M059J (cell line): ENCODE measurements at regions not wholly inside any gene's neighbourhood (a gene's known extent, or its start where the extent isn't known, plus 50 kb on each side); places are given as distances from the start of the nearest gene placed in this dataset.

Source experiments
- DNase-seq: peaks from one replicate; pipeline ENCODE4 v3.0.0-alpha.2; 2012; ENCODE audit warnings: low read depth

DNA sequence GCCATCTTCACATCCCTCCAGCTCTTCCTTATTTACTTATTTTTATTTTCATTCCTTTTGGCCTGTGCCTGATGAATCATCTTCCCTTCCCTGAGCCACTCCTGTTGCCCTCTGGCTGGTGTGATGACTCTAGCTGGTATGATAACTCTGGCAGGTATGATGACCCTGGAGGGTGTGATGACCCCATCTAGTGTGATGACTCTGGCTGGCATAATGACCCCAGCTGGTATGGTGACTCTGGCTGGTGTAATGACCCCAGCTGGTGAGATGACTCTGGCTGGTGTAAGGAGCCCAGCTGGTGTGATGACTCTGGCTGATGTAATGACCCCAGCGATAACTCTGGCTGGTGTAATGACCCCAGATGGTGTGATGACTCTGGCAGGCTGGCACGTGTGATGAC is 426.8 kb downstream of the QKI start:
- peak; percentile 9 for DNase-seq

DNA sequence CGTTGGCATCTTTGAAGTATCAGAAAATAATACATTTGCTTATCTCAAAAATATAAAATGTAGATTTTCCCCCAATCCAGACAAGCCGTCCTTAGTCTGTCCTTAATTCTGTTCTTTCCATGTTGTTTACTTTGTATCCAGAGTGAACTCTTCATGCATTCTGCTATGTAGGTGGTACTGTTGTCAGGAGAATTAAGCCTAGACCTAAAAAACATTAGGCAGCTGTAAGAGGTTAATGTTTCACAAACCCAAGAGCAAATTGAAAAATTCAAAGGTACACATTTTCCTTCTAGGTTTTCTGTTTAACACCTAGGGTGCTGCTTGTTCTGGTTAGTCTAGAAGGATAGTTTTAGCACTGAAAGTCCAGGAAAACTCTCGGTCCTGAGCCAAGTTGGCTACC is 426.4 kb downstream of the QKI start:
- no peak for DNase-seq

DNA sequence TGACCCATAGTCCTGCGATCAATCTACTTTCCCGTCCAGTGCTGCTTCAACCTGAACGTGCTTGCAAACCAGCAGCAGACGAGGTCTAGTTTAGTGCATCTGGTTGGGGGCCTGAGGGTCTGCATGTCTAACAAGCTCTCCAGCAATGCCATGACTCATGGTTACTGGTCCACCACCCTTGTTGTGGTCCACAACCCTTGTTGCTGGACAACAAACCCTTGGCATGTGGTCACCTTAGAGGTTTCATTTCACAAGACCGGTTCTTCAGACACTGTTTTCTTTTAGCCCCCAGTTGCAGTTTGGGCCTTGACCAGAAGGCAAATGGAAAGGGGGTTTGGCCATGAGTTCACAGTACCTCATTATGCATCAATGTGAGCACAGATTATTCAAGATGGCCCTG is 424.8 kb downstream of the QKI start:
- DNase-seq: peak; percentile 19

DNA sequence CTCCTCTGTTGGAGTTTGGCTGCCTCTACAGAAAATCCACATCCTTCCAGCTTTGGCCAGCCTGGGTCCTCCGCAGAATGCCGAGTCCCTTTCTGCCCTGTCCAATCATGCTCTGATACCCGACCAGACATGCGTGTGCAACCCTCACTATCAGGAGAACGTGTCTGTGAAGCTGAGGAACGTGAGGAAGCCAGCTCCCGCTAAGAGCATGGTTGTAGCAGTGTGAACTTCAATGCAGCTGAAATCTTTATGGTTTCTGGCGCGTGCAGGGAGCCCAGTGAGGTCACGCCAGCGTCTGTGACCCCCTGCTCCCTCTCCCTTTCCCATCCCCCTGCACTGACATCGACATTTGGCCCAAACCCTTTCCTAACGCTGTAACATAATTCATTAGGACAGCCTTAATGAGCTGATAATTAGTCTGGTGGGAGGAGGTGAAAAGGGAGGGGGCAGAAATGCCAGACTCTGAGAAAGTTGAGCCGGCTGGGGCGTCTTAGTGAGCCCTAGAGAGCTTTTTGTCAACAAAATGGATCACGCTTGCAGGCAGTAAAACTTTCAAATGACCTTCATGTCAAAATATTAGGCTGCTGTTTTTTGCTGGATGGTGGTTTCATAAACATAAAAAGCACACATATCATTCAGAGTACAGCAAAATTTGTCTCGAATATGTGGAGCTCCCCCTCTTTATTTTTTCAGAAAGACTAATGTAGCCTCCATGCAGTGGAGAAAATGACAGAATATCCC is 423.3 kb downstream of the QKI start:
- no peak for DNase-seq

DNA sequence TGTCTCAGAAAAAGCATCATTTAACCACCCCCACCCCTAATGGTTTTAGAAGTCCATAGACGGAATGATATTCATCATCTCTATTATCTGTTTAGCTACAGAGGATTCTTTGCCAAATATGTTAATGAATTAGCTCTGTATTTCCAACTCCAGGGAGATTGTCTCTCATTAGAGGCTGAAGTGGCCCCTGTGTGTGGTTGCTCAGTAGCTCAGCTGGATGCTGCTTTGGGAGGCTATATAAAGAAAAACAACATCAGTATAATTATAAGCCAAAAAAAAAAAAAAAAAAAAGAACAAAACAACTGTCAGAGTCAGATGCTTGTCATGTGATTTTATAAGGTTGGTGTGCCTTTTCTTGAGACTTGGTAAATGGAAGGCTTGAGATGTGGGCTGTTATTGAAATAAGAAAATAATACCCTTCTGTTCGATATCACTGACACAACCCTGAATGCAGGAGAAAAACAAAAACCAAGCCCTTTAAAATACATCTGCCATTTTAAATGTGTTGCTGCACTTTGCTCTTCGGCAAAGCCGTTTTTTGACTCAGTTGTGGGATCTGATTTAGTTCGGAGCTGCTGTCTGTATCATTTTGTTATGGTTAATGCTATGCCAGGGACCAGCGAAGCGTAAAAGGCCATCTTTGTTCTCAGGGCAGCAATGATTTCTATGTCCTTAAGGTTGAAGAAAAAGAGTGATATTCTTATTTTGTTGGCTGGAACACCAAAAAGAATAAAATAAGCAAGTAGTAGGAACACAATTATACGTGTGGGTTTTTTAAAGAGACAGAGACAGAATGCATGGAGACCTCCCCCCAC is 422.6 kb downstream of the QKI start:
- DNase-seq: no peak

DNA sequence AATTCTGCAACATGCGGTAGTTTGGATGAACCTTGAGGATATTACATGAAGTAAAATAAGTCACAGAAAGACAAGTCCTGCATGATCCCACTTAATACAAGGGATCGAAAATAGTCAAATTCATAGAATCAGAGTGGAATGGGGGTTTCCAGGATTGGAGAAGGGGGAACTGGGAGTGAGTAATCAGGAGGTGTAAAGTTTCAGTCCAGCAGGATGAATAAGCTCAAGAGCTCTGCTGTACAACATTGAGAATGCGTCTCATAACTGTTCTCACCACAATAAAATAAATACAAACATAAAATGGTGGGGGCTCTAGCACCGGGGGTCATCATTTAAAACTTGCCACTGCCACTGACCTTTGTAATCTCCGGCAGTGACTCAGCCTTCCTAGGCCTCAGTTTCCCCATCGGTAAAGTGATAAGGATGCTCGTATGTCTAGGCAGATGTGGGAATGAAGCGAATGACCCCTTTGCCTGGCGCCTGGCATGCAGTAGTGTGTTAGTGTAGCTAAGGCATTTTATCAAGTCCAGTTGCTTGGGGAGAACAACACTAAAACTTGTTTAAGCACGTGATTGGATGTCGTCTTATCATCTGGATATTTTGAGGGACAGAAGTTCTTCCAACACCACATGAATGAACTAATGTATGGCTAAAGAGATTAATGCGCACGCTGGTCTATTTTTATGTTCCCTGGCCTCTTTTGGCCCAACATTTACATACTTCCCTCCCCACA is 421.1 kb downstream of the QKI start:
- DNase-seq: no peak

DNA sequence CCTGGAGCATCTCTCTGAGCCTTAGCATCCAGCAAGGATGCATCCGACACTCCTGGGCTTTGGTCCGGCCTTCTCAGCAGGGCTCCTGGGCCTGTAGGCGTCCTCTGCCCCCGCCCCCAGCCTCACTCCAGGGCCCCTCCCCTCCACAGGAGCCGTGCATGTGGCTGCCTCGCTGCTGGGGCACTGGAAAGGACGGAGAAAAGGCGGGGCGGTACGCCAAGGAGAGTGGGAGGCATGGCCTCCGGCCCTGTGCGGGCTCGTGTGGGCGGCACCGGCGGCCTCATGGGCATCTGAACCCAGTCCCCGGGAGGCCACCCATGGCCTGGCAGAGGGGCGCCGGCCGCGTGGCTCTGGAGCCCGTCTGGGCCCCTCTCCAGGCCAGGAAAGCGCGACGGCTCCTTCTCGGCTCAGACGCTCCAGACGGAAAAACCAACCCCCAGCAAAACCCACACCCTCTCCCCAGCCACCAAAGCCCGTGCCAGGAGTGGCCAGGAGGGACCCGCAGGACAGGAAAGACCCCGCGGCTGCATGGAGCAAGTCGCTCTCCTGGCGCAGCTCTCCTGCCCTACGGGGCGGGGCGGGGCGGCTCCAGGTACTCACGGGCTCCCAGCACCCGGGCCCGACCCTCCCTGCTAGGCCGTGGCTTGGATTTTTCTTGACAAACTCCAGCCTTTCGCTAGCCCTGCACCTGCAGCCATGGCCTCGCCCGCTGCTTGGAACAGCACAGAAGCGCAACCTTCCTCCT is 419.9 kb downstream of the QKI start:
- no peak for DNase-seq

DNA sequence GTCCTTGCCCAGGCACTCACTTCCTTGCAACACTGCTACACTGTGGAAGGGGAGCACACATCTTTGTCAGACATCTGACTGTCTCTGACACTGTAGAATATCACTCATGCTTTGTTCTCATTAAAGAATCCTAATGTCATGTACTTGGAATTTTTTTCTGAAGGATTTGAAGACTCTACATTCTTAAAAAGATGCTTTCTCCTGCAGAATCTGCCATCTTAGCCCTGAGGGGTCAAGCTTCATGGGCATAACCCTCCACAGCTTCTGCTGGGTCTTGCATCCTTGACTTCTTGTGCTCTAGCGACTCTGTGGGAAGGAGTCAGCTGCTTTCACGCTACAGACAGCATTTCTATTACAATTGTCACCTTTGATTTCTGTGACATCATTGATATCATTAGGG is 417.2 kb downstream of the QKI start:
- DNase-seq: no peak

DNA sequence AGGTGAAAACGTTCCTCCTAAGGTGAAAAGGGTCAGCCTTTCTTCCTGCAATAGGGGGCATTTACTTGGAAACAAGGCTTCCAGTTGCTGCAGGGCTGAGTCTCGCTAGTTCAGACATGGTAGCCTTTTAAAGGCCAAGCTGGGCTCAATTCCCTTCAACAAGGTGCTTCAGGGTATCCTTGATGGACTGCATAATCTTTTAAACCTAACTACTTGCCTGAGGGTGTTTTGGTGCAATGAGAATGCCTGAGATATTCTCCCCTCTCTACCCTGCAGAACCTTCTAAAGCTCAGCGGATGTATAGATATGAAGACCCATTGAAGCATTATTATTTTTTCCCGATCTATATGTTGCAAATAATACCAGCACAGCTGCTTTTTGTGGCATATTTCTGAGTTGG is 416.1 kb downstream of the QKI start:
- DNase-seq: no peak

DNA sequence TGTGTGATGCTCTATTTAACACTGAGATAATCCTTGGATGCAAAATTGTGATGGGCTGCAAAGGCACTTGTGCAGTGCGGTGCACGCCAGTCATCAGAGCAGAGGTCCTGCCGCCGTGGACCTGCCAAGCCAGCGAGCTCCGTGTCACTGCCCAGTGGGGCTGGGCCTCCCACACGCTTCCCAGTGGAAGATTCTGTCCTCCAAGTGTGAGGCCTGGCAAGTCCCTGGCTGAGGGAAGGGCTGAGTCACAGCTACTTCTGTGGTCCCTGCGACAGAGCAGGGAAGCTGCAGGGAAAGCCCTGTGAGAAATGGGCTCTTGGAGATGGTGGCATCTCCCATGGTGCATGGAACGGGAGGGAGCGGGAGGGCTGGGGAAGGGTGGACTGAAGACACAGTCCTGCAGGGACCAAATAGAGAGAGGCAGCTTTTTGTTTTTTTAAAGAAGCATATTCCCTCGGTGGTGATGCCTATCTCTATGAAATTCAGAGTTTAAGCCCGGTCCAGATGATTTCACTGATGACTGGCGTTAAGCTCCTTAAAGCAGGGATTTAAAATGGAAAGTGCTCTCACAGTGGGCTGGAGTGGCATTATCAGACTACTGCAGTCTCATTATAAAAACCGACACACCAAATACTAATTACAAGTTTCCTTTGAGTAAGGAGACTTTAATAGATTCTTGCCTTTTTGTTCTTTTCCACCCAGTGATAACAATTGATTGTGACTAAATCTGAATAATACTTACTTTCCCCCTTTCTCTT is 413.7 kb downstream of the QKI start:
- peak; percentile 19 for DNase-seq

DNA sequence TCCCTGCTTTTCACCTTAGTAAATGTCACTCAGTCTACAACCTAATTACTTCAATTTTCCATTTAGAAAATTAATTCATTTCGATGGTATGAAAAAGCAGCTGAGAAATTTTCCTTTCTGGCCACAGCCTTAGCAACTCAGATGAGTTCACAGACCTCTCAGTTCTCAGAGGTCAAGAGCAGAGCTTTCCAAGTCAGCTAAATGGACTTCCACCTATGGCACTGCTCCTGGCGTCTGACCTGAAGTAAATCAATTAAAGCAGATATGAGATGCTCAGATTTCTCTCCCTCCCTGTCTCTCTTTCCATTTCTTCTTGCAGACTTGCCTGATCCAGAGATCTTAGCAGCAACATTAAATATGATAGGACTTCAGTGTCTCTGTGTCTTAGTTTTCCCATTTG is 412.6 kb downstream of the QKI start:
- no peak for DNase-seq

DNA sequence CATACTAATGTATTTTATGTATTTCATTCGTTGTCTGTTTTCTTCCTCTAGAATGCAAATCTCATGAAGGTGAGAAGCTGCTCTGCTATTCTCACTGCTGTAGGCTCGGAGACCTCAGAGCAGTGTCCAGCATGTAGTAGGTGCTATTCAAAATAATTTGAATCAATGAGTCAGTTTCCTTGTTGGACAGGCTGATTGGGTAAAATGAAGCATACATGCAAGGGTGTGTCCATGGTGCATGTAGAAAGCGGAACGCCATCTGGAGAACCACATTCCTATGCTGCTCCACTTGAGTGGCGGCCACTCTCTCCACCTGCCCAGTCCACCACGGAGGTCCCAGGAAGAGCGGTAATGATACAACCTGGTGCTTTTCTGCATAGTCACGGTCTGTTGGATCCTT is 412.1 kb downstream of the QKI start:
- DNase-seq: no peak

DNA sequence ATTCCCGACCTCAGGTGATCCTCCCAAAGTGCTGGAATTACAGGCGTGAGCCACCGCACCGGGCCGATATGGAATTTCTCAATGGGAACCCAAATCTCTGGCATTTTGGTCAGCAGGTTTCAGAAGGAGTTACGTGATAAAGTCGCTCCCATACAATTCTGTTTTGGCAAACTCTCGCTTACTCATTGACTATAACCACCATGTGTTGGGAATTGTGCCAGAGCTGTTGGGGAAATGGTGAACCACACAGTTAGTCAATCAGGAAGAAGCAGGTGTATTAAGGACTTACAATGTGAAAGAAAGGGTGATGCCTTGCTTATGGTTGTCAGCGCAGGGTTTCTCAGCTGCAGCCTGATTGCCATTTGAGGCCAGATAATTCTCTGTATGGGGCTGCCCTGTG is 410.5 kb downstream of the QKI start:
- peak; percentile 90 for DNase-seq

DNA sequence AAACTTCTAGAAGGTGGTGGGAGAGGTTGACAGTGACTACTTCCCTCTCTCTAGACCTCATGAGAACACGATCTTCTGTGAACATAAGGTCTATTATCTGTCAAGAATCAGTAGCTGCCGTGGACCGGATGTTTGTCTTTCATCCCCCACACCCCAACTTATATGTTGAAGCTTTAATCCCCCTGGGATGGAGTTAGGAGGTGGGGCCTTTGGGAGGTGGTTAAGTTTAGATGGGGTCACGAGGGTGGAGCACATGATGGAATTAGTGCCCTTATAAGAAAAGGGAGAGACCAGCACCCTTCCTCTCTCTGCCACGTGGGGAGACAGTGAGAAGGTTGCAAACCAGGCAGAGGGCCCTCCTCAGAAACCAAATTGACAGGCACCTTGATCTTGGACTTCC is 409.1 kb downstream of the QKI start:
- DNase-seq: no peak

DNA sequence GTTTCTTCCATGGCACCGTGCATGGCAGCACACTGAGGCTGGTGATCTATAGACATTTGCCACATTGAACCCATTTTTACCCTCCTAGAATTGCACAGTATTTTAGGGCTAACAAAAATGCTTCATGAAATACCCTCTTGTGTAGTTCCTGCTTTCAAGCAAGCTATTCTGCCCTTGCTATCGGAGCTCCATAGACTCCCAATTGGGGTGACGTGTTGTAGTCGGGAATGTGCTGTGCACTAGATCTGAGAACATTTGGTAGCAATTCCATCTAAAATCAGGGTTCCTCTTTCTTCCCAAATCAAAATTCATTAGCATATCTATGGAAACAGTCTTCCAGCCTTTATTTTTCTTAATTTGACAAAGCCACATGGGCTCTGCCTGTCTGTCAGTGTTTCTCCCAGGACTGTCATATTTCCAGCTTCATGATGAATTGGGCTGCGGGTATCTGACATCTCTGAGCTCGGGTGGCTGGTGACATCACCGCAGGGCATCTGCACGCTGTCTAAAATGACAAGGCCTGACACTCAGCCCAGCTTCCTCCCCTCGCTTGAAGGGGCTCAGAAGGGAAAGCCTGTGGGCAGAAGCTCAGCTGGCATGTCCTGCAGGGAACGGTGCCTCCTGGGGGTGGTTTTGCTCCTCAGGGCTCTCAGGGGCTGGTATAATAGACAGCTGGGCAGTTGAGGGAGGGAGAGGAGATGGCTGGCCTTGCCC is 406.4 kb downstream of the QKI start:
- no peak for DNase-seq

DNA sequence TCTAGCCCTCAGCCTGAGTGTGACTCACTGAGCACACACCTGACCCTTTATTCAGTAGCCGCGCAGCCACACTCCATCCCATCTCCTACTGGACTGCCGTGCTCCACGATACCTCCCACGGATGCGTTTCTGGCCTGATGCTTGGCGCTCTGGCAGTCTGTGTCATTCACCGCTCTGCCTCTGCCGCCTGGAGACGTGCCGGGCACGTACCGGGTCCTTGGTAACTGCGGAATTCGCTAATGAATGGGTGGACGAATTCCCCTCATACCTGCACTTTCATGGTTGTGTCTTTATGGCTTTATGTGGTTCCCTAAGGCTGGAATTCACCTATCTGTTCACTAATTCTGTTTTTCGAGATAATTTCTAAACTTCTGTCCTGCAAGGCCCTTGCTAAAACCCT is 405.7 kb downstream of the QKI start:
- no peak for DNase-seq

DNA sequence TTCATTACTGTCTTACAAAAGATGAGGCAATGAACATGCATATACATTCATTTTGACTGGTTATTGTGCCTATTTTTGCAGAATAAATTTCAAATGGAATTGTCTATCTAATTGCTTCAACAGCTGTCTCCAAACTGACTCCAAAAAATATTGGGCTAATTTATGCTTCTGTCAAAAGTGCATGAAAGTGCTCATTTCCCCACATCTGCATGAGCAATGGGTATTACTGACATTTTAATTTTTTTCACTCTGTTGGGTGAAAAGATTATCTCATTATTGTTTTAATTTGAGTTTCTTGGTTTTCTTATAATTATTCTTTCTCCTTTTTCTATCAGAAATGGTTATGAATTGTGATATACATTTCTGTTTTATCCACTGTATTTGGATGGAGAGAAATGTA is 404.2 kb downstream of the QKI start:
- no peak for DNase-seq

DNA sequence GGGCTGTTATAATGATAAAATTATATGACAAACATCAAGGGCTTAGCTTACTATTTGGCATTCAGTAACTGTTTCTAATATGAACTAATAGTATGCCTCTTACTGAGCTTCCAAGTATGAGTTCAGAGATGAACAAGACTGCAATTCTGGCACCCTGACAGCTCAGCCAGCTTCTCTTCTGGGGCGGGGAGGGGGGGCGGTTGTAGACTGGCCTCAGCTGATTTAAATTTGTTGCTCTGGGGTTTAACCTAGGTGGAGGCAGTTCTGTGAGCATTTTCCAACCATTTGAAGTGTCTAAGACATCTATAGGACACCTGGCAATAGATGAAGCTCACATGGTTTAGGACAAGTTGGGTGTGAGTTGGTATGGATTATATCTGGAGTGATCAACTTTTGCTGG is 401.9 kb downstream of the QKI start:
- DNase-seq: no peak

DNA sequence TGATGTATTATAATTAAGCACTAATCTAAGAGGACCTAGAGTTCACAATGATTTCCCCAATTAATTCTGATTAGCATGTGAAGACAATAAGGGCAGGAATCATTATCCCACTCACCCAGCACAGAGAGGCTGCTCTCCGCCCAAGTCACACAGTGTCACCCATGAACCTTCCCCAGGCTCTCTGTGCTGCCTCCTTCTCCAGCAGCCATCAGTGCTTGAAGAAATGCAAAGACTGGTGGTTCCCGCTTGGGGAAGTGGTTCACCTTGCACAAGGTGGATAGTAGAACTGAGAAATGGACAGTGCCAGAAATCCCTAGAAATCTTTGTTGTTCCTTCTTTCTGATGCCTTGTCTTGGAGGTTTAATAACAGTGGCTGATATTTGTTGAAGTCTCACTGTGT is 401.3 kb downstream of the QKI start:
- no peak for DNase-seq

DNA sequence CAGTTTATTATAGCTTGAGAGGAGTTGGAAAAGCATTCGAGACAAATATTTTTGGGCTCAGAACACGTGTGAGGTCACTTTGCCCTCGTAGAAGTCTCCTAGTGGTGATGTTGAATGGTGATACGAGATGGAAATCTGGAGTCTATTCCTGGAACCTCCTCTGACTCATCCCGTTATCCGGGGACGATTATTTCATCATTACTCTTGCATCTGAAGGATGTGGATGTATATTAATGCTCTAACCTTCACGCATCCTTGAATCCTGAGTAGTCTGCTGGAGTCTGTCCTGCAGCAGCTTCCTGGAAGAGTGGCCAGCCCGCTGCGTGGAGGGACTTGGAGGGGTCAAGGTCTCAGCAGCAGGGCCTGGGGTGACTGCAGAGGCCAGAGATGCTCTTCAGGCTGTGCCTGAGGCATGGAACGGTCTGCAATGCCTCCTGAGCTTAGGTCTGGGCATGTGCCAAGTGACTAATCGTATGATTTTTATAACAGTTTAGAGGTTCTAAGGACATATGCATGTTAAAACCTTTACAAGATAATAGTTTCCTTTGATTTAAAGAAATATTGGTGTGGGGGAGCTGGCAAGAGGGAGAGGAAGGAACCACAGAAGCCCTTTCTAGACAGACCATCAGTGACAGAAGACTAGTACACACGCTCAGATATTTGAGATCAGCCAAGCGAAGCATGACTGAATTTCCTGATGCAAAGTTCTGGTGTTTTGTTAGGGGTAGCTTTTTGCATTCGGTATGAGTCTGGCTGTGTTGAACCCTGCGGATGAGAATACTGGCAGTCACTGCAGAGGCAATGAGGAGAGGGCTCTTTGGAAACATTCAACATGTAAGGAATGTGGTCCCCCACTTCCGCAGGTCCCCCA is 400.2 kb downstream of the QKI start:
- peak; percentile 93 for DNase-seq
